ENCODE measurements at regions not wholly inside any gene's neighbourhood (a gene's known extent, or its start where the extent isn't known, plus 50 kb on each side); places are given as distances from the start of the nearest gene placed in this dataset.

DNA sequence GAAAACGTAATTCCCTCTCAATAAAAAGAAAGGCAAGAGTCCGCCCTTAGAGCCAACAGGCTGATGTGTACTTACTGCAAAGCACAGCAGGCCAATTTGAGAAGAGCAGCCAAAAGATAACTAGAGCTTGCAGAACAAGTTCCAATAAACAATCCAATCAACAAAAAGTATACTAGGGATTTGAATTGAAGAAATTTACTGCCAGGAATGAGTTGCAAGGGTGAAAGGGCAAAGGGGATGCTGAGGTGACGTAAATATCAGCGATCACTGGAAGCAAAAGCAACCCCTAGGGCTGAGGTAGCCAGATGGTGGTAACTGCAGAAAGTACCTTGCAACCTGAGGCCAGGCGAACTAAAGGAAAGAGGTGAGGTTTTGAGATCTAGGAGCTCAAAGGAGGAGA is 152.1 kb upstream of the TENM3 start:
- no peak for TF ChIP-seq POLR2A (IDR thresholded peaks at IDR 0.05)
- TF ChIP-seq, protein P1, sequence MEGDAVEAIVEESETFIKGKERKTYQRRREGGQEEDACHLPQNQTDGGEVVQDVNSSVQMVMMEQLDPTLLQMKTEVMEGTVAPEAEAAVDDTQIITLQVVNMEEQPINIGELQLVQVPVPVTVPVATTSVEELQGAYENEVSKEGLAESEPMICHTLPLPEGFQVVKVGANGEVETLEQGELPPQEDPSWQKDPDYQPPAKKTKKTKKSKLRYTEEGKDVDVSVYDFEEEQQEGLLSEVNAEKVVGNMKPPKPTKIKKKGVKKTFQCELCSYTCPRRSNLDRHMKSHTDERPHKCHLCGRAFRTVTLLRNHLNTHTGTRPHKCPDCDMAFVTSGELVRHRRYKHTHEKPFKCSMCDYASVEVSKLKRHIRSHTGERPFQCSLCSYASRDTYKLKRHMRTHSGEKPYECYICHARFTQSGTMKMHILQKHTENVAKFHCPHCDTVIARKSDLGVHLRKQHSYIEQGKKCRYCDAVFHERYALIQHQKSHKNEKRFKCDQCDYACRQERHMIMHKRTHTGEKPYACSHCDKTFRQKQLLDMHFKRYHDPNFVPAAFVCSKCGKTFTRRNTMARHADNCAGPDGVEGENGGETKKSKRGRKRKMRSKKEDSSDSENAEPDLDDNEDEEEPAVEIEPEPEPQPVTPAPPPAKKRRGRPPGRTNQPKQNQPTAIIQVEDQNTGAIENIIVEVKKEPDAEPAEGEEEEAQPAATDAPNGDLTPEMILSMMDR (IDR thresholded peaks at IDR 0.05): no peak
- DNase-seq: no peak
- H3K27me3 ChIP-seq: no peaks in the 10 kb centered on the region
- intact Hi-C loops (cut with DNase I): no loop called here
- no peaks in the 10 kb centered on the region for H3K9me3 ChIP-seq
- no peaks in the 10 kb centered on the region for H3K4me1 ChIP-seq
- no peak overlapping the region for H3K27ac ChIP-seq
- H3K36me3 ChIP-seq: no peaks in the 10 kb centered on the region
- 81 to 85% methylated on average over 5 of the region's 5 CpGs for WGBS, 2 donors
- no peak overlapping the region for H3K4me3 ChIP-seq (replicated peaks in 1 of 3)

DNA sequence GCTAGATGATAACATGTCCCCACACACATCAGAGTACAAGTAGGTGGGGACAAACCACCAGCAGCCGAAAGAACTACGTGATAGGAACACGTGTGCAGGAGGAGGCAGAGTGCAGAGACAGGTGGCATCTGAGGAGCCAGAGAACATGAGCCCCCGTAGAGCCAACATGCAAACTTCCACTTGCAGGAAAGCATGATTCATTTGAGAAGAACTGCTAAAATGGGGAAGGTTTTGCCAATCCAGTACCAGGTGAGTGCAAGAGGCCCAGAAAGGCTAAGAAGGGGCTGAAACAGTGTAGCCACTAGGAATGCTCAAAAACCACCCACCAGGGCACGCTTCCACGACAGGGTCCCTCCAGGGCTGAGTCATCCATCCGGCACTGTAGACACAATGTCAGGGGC is 149.8 kb upstream of the TENM3 start:
- intact Hi-C loops (cut with DNase I): no loop called here
- Histone ChIP-seq H3K27me3 (no peaks in the 10 kb centered on the region), H3K36me3 (no peaks in the 10 kb centered on the region), H3K9me3 (no peaks in the 10 kb centered on the region), H3K4me1 (no peaks in the 10 kb centered on the region), H3K27ac (no peak overlapping the region), H3K4me3 (replicated peaks in 1 of 3) (no peak overlapping the region)
- DNase-seq: no peak
- WGBS, 2 donors: 73% methylated on average over 7 of the region's 7 CpGs
- TF ChIP-seq POLR2A (IDR thresholded peaks at IDR 0.05): no peak
- TF ChIP-seq, protein P1 (IDR thresholded peaks at IDR 0.05): no peak

DNA sequence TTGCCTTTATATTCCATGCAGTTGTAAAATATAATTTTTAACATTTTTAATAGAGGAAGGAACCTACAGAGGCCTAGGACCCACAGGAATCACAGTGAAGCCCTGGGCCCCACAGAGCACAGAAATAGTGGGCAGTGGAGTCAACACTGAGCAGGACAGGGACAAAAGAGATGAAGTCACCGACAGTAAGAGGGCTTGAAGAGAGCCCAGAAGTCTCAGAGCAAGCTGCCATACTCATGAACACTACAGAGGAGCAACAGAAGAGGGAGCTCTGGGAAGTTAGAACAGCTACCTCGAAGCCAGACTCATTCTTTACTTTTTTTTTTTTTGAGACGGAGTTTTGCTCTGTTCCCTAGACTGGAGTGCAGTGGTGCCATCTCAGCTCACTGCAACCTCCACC is 149.3 kb upstream of the TENM3 start:
- no peak overlapping the region for H3K27ac ChIP-seq
- TF ChIP-seq, protein P1 (IDR thresholded peaks at IDR 0.05): no peak
- TF ChIP-seq POLR2A (IDR thresholded peaks at IDR 0.05): no peak
- DNase-seq: no peak
- intact Hi-C loops (cut with DNase I): no loop called here
- H3K36me3 ChIP-seq: no peaks in the 10 kb centered on the region
- H3K4me1 ChIP-seq: no peaks in the 10 kb centered on the region
- no peak overlapping the region for H3K4me3 ChIP-seq (replicated peaks in 1 of 3)
- 71 to 76% methylated on average over 3 of the region's 3 CpGs for WGBS, 2 donors
- H3K9me3 ChIP-seq: no peaks in the 10 kb centered on the region
- H3K27me3 ChIP-seq: no peaks in the 10 kb centered on the region

DNA sequence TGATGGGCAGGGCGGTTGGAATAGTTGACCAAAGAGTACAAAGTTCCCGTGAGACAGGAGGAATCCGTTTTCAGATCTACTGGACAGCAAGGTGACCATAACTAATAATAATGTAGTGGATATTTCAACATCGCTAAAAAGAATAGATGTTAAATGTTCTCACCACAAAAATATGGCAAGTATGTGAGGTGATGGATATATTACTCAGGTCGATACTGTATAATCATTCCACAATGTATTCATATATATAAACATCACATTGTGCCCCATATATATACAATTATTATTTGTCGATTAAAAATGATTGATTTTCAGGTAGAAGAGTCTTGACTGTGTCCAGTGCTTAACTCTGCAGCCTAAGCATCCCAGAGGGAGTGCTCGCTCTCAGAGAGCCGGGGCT is 141.6 kb upstream of the TENM3 start:
- no peak for DNase-seq
- H3K4me1 ChIP-seq: no peaks in the 10 kb centered on the region
- H3K27me3 ChIP-seq: no peaks in the 10 kb centered on the region
- no peak overlapping the region for H3K27ac ChIP-seq
- H3K4me3 ChIP-seq (replicated peaks in 1 of 3): no peak overlapping the region
- 93 to 95% methylated on average over 8 of the region's 8 CpGs for WGBS, 2 donors
- intact Hi-C loops (cut with DNase I): no loop called here
- TF ChIP-seq POLR2A (IDR thresholded peaks at IDR 0.05): no peak
- TF ChIP-seq, protein P1 (IDR thresholded peaks at IDR 0.05): no peak
- no peaks in the 10 kb centered on the region for H3K9me3 ChIP-seq
- H3K36me3 ChIP-seq: no peaks in the 10 kb centered on the region

DNA sequence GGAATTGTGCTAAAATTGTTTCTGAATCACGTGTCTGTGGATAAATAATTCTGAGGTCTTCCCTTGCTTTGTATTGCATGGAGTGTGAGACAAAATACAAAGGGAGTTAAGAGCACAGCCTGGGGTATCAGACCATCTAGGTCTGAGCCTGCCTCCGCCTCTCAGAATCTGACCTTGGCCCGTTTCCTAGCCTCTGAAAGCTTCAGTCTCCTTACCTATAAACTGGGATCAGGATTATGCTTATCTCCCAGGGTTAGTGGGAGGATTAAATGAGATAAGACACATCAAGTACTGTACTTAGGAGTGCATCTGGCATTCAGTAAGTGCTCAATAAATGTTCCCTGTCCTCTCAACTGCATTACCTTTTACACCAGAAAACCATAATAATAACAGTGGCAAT is 140.6 kb upstream of the TENM3 start:
- TF ChIP-seq POLR2A (IDR thresholded peaks at IDR 0.05): no peak
- TF ChIP-seq, protein P1 (IDR thresholded peaks at IDR 0.05): no peak
- no peak overlapping the region for H3K27ac ChIP-seq
- no peak for DNase-seq
- 74 to 75% methylated on average over 3 of the region's 3 CpGs for WGBS, 2 donors
- H3K36me3 ChIP-seq: no peaks in the 10 kb centered on the region
- H3K9me3 ChIP-seq: no peaks in the 10 kb centered on the region
- H3K4me3 ChIP-seq (replicated peaks in 1 of 3): no peak overlapping the region
- intact Hi-C loops (cut with DNase I): no loop called here
- H3K4me1 ChIP-seq: no peaks in the 10 kb centered on the region
- no peaks in the 10 kb centered on the region for H3K27me3 ChIP-seq
